ENCODE measurements at regions not wholly inside any gene's neighbourhood (a gene's known extent, or its start where the extent isn't known, plus 50 kb on each side); places are given as distances from the start of the nearest gene placed in this dataset.

GRCh38 chr6:21955951-21956350 lies 340.9 kb downstream of the PRL start:
- Histone ChIP-seq H3K36me3 (ENCODE audit: control insufficient read depth, insufficient read depth, low read length) (peaks cover 1% of the 10 kb centered on the region), H3K4me3 (ENCODE audit: low read depth, low read length) (no peak overlapping the region), H3K27me3 (ENCODE audit: control insufficient read depth, insufficient read depth, low read length) (no peaks in the 10 kb centered on the region)
- no peak for DNase-seq (ENCODE audit: low read depth)
- TF ChIP-seq, protein P1, sequence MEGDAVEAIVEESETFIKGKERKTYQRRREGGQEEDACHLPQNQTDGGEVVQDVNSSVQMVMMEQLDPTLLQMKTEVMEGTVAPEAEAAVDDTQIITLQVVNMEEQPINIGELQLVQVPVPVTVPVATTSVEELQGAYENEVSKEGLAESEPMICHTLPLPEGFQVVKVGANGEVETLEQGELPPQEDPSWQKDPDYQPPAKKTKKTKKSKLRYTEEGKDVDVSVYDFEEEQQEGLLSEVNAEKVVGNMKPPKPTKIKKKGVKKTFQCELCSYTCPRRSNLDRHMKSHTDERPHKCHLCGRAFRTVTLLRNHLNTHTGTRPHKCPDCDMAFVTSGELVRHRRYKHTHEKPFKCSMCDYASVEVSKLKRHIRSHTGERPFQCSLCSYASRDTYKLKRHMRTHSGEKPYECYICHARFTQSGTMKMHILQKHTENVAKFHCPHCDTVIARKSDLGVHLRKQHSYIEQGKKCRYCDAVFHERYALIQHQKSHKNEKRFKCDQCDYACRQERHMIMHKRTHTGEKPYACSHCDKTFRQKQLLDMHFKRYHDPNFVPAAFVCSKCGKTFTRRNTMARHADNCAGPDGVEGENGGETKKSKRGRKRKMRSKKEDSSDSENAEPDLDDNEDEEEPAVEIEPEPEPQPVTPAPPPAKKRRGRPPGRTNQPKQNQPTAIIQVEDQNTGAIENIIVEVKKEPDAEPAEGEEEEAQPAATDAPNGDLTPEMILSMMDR (IDR thresholded peaks at IDR 0.05; ENCODE audit: insufficient read depth, low read length, poor library complexity, severe bottlenecking), result no peak

DNA sequence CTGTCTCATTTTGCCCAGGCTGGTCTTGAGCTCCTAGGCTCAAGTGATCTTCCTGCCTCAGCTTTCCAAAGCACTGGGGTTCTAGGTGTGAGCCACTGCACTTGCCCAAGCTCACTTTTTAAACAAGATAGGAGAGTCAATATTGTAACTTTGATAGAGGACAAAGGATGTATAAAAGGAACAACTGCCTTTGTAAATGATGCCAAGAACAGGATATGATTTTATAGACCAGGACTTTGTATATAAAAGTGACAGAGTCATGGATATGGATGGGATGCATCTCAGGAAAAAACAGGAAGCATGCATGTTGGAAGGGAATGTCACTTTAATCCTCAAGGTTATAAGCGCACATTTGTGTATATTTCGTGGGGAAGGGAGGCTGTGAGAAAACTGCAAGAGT lies 338.4 kb downstream of the PRL start:
- no peak for DNase-seq (ENCODE audit: low read depth)
- H3K4me3 ChIP-seq (ENCODE audit: low read depth, low read length), result no peak overlapping the region
- TF ChIP-seq, protein P1 (IDR thresholded peaks at IDR 0.05; ENCODE audit: insufficient read depth, low read length, poor library complexity, severe bottlenecking), result no peak

DNA sequence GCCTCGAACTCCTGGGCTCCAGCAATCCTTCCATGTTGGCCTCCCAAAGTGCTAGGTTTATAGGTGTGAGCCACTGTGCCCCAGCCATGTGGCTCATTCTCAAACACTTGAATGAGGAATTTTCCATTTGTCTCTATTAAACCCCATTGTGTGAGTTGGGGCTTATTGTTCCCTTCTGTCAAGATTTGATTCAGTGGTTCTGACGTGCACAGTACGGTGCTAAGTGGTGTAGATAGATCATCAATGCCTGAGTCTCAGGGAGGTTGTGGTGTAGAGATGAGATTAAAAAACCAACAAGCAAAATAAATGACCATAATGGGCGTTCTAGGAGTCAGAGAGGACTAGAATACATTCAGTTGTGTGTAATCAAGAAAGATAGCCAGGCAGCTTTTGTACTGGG lies 335.6 kb downstream of the PRL start:
- no peak for DNase-seq (ENCODE audit: low read depth)
- Histone ChIP-seq H3K36me3 (ENCODE audit: control insufficient read depth, insufficient read depth, low read length) (no peaks in the 10 kb centered on the region), H3K4me3 (ENCODE audit: low read depth, low read length) (no peak overlapping the region), H3K27me3 (ENCODE audit: control insufficient read depth, insufficient read depth, low read length) (no peaks in the 10 kb centered on the region)
- TF ChIP-seq, protein P1 (IDR thresholded peaks at IDR 0.05; ENCODE audit: insufficient read depth, low read length, poor library complexity, severe bottlenecking), result no peak

More for the DNA sequence above, 338.4 kb downstream of the PRL start:
- Histone ChIP-seq H3K27me3 (ENCODE audit: control insufficient read depth, insufficient read depth, low read length) (no peaks in the 10 kb centered on the region), H3K36me3 (ENCODE audit: control insufficient read depth, insufficient read depth, low read length) (peaks cover 1% of the 10 kb centered on the region)

DNA sequence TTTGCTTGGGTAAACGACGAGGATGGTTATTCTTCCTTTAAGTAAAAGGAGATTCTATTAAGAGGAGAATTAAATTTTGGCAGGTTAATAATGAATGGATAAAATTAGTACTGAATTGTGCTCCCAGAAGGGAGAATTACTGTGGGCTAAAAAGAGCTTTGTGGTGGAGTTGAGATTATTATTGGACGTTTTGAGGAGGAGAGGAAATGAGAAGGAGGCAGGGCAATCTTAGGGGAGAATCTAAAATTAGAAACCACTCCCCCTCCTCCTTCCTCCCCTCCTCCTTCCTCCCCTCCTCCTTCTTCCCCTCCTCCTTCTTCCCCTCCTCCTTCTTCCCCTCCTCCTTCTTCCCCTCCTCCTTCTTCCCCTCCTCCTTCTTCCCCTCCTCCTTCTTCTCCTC lies 331.8 kb downstream of the PRL start:
- no peaks in the 10 kb centered on the region for H3K36me3 ChIP-seq (ENCODE audit: control insufficient read depth, insufficient read depth, low read length)
- no peak overlapping the region for H3K4me3 ChIP-seq (ENCODE audit: low read depth, low read length)
- TF ChIP-seq, protein P1 (IDR thresholded peaks at IDR 0.05; ENCODE audit: insufficient read depth, low read length, poor library complexity, severe bottlenecking), result no peak
- H3K27me3 ChIP-seq (ENCODE audit: control insufficient read depth, insufficient read depth, low read length), result no peaks in the 10 kb centered on the region
- DNase-seq (ENCODE audit: low read depth), result no peak

DNA sequence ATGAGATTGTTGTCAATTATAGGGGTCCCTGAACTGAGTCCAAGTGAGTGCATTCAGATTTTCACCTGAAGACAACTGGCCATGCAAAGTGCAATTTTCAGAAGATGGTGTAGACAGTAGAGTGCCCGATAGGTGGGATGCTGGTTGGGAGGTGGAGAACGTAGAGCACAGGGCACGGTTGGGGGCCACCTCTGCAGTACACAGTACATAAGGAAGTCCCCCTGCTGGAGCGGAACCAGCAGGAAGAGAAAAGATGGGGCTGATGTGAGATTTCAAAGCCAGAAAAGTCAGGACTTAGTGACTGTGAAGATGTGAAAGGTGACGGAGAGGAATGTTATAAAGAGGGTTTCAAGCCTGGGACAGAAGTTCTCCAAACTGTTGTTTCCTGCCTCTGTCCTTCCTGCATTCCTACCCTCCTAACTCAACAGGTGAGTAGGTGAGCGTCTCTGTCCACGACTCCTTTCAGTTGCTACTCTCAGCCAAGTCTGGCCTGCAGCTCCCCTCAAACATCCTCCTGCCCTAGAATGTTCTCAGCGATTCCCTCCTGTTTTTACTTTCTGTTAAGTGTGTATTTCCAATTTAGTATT lies 330.8 kb downstream of the PRL start:
- no peaks in the 10 kb centered on the region for H3K36me3 ChIP-seq (ENCODE audit: control insufficient read depth, insufficient read depth, low read length)
- H3K4me3 ChIP-seq (ENCODE audit: low read depth, low read length), result no peak overlapping the region
- no peaks in the 10 kb centered on the region for H3K27me3 ChIP-seq (ENCODE audit: control insufficient read depth, insufficient read depth, low read length)
- TF ChIP-seq, protein P1 (IDR thresholded peaks at IDR 0.05; ENCODE audit: insufficient read depth, low read length, poor library complexity, severe bottlenecking), result no peak
- no peak for DNase-seq (ENCODE audit: low read depth)
